Loucy (cell line): ENCODE measurements at regions not wholly inside any gene's neighbourhood (a gene's known extent, or its start where the extent isn't known, plus 50 kb on each side); places are given as distances from the start of the nearest gene placed in this dataset.

Experiments used
- H2AFZ ChIP-seq: fragments of 200-600 bp; sonication (generic); 2 replicates; pipeline ENCODE4 v1.6.0; 2016; ENCODE audit warnings: antibody characterized with exemption, mild to moderate bottlenecking, low read length, moderate library complexity
- H3F3A ChIP-seq: fragments of 200-600 bp; 2 replicates; pipeline ENCODE4 v1.6.0; 2016; ENCODE audit warnings: antibody characterized with exemption, low read depth, mild to moderate bottlenecking
- H3K27me3 ChIP-seq: fragments of 200-600 bp; sonication (generic); 2 replicates; pipeline ENCODE4 v1.6.1; 2014; ENCODE audit warnings: low read length, mild to moderate bottlenecking; ENCODE audit not compliant: insufficient read depth, poor library complexity, severe bottlenecking
- H3K36me3 ChIP-seq: fragments of 200-600 bp; sonication (generic); 2 replicates; pipeline ENCODE4 v1.6.1; 2016; ENCODE audit warnings: low read length; ENCODE audit not compliant: insufficient read depth
- H3K4me1 ChIP-seq: fragments of 200-600 bp; sonication (generic); 2 replicates; pipeline ENCODE4 v1.5.1; 2014; ENCODE audit warnings: low read length, mild to moderate bottlenecking; ENCODE audit not compliant: insufficient read depth, poor library complexity, severe bottlenecking
- H3K4me2 ChIP-seq: fragments of 200-600 bp; sonication (generic); 2 replicates; pipeline ENCODE4 v1.6.0; 2014; ENCODE audit warnings: antibody characterized with exemption, low read length, low read depth, mild to moderate bottlenecking; ENCODE audit not compliant: poor library complexity, severe bottlenecking
- H3K4me3 ChIP-seq: fragments of 200-600 bp; sonication (generic); 2 replicates; pipeline ENCODE4 v1.5.1; 2014; ENCODE audit warnings: low read length, mild to moderate bottlenecking, mixed read lengths; ENCODE audit not compliant: poor library complexity, severe bottlenecking
- H3K79me2 ChIP-seq: fragments of 200-600 bp; sonication (generic); 2 replicates; pipeline ENCODE4 v1.6.1; 2014; ENCODE audit warnings: low read length; ENCODE audit not compliant: insufficient read depth
- H3K9ac ChIP-seq: fragments of 200-600 bp; sonication (generic); 2 replicates; pipeline ENCODE4 v1.6.0; 2014; ENCODE audit warnings: mild to moderate bottlenecking, low read depth, low read length, moderate library complexity; ENCODE audit not compliant: poor library complexity, severe bottlenecking
- H3K9me2 ChIP-seq: fragments of 200-600 bp; sonication (generic); replicated peaks from 2 replicates; pipeline ENCODE4 v1.6.1; 2016; ENCODE audit warnings: low read depth, low read length, mixed read lengths
- H3K9me3 ChIP-seq: fragments of 200-600 bp; sonication (generic); 2 replicates; pipeline ENCODE4 v1.6.1; 2014; ENCODE audit warnings: mild to moderate bottlenecking, antibody characterized with exemption, low read length, low read depth; ENCODE audit not compliant: insufficient read depth
- H4K20me1 ChIP-seq: fragments of 200-600 bp; sonication (generic); 2 replicates; pipeline ENCODE4 v1.6.0; 2014; ENCODE audit warnings: antibody characterized with exemption, low read length, mild to moderate bottlenecking; ENCODE audit not compliant: insufficient read depth, poor library complexity, severe bottlenecking
- EZH2phosphoT487 ChIP-seq: fragments of 200-600 bp; IDR thresholded peaks from 2 replicates; pipeline ENCODE4 v1.6.1; 2018; ENCODE audit warnings: antibody characterized with exemption, mild to moderate bottlenecking, moderate library complexity, borderline replicate concordance
- TF ChIP-seq, protein P1 (sequence below): fragments of 200-600 bp; sonication (generic); conservative IDR thresholded peaks from 2 replicates; pipeline ENCODE4 v1.5.1; 2014; ENCODE audit warnings: mild to moderate bottlenecking, antibody characterized with exemption, low read length

DNA sequence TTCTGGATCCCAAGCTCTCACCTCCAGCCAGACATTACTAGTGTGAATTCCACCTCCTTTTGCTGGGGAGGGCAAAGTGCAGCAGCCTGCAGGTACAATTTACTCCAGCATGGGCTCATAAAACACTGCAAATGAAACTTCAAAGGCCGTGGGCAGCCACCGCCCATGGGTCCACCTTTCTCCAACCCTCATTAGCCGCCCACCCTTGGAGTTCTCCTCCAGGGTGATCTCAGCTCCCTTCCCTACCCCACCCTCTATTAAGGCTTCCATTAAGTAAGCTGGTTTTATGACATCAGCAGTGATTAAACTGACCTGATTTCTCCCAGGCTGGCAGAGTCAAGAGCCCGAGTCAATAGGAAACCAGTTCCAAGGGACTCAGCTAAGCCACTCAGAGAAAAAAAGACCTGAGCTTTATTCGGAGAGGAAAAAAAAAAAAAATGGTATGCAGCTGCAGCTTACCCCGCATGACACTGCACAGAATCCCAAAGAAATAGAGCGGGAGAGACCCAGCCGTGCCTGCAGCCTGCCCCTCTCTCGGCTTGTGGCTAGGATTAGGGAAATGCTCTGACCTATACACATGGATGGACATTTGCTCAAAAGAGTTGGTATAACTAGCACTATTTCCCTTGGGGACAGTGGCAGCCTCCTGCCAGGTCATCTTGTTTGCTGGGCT is 319.6 kb downstream of the PTTG2 start:
- Histone ChIP-seq H3F3A (no peaks in the 10 kb centered on the region), H3K79me2 (no peaks in the 10 kb centered on the region), H3K4me2 (no peak overlapping the region), H3K27me3 (no peaks in the 10 kb centered on the region), H3K4me3 (no peak overlapping the region), H3K9me3 (no peaks in the 10 kb centered on the region), H3K36me3 (no peaks in the 10 kb centered on the region), H3K9ac (no peak overlapping the region), H3K9me2 (no peaks in the 10 kb centered on the region), H3K4me1 (no peaks in the 10 kb centered on the region), H4K20me1 (no peaks in the 10 kb centered on the region), H2AFZ (no peak overlapping the region)
- TF ChIP-seq EZH2phosphoT487, result no peak
- TF ChIP-seq, protein P1, sequence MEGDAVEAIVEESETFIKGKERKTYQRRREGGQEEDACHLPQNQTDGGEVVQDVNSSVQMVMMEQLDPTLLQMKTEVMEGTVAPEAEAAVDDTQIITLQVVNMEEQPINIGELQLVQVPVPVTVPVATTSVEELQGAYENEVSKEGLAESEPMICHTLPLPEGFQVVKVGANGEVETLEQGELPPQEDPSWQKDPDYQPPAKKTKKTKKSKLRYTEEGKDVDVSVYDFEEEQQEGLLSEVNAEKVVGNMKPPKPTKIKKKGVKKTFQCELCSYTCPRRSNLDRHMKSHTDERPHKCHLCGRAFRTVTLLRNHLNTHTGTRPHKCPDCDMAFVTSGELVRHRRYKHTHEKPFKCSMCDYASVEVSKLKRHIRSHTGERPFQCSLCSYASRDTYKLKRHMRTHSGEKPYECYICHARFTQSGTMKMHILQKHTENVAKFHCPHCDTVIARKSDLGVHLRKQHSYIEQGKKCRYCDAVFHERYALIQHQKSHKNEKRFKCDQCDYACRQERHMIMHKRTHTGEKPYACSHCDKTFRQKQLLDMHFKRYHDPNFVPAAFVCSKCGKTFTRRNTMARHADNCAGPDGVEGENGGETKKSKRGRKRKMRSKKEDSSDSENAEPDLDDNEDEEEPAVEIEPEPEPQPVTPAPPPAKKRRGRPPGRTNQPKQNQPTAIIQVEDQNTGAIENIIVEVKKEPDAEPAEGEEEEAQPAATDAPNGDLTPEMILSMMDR, result no peak

DNA sequence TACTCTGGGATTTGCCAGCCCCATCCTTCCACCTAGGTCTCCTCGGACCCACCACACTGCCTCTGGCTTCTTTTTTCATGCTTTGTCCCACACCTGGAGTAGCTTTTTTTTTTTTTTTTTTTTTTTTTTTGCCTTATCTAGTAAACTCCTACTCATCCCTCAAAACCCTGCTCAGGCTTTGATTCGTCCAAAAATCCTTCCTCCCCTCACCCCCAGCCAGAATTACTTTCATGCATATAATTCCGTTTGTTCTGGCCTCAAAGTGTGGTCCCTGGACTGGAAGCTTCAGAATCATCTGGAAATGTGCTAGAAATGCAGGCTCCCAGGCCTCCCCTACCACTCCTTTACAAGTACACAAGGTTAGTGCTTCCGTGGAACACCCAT is 320.1 kb downstream of the PTTG2 start:
- H3K9me2 ChIP-seq, result no peaks in the 10 kb centered on the region
- no peaks in the 10 kb centered on the region for H3K9me3 ChIP-seq
- no peaks in the 10 kb centered on the region for H4K20me1 ChIP-seq
- no peak overlapping the region for H2AFZ ChIP-seq
- no peak overlapping the region for H3K4me3 ChIP-seq
- H3K36me3 ChIP-seq, result no peaks in the 10 kb centered on the region
- TF ChIP-seq EZH2phosphoT487, result no peak
- TF ChIP-seq, protein P1, result no peak
- no peak overlapping the region for H3K4me2 ChIP-seq
- no peaks in the 10 kb centered on the region for H3K27me3 ChIP-seq
- H3K79me2 ChIP-seq, result no peaks in the 10 kb centered on the region
- no peaks in the 10 kb centered on the region for H3F3A ChIP-seq
- H3K9ac ChIP-seq, result no peak overlapping the region
- H3K4me1 ChIP-seq, result no peaks in the 10 kb centered on the region

GRCh38 chr4:38281371-38282071 is 321.3 kb downstream of the PTTG2 start:
- Histone ChIP-seq H3K4me2 (no peak overlapping the region), H3K4me3 (no peak overlapping the region), H3K79me2 (no peaks in the 10 kb centered on the region), H3K36me3 (no peaks in the 10 kb centered on the region), H3K9me3 (no peaks in the 10 kb centered on the region), H3K9me2 (no peaks in the 10 kb centered on the region), H3F3A (no peaks in the 10 kb centered on the region), H4K20me1 (no peaks in the 10 kb centered on the region), H3K4me1 (no peaks in the 10 kb centered on the region), H2AFZ (no peak overlapping the region), H3K9ac (no peak overlapping the region), H3K27me3 (no peaks in the 10 kb centered on the region)
- TF ChIP-seq, protein P1, result no peak
- TF ChIP-seq EZH2phosphoT487, result no peak
